Peyer's patch (tissue), 4 donors: ENCODE measurements at regions not wholly inside any gene's neighbourhood (a gene's known extent, or its start where the extent isn't known, plus 50 kb on each side); places are given as distances from the start of the nearest gene placed in this dataset.

ENCODE experiments used
- DNase-seq, 3 donors: peaks; one replicate each; pipeline ENCODE4 v3.0.0-alpha.2; 2017 to 2019
- H3K27ac ChIP-seq, 4 donors: fragments of 200-600 bp; sonication (generic); one replicate each; pipeline ENCODE4 v1.5.1; 2016 to 2019
- H3K27me3 ChIP-seq, 2 donors: fragments of 200-600 bp; sonication (generic); one replicate each; pipeline ENCODE4 v1.5.1; 2019
- H3K36me3 ChIP-seq, 3 donors: fragments of 200-600 bp; sonication (generic); one replicate each; pipeline ENCODE4 v1.5.1; 2016 to 2019
- H3K4me1 ChIP-seq, 4 donors: fragments of 200-600 bp; sonication (generic); one replicate each; pipeline ENCODE4 v1.5.1; 2016 to 2019
- H3K4me3 ChIP-seq, 4 donors: fragments of 200-600 bp; sonication (generic); 1 replicate in 3 of 4; 2 replicates in 1 of 4; pipeline ENCODE4 v1.5.1; 2016 to 2019; ENCODE audit warnings: mild to moderate bottlenecking in 1 of 4
- H3K9me3 ChIP-seq, 4 donors: fragments of 200-600 bp; sonication (generic); one replicate each; pipeline ENCODE4 v1.5.1; 2016 to 2019; ENCODE audit warnings: mild to moderate bottlenecking in 1 of 4
- CTCF ChIP-seq, 6 experiments: fragments of 450-650 bp in 4 of 6; fragments of 200-600 bp in 2 of 6; sonication (generic) in 1 of 6; IDR thresholded peaks; one replicate each; pipeline ENCODE4 v1.5.1; 2017 to 2019; ENCODE audit warnings: antibody characterized with exemption in 6 of 6, mild to moderate bottlenecking in 3 of 6, moderate library complexity in 1 of 6
- POLR2A ChIP-seq, 2 donors: fragments of 450-650 bp; IDR thresholded peaks; one replicate each; pipeline ENCODE4 v1.5.1; 2017; ENCODE audit warnings: antibody characterized with exemption in 2 of 2, mild to moderate bottlenecking in 2 of 2, moderate library complexity in 2 of 2

GRCh38 chr6:951399-952181 lies 258.7 kb upstream of the EXOC2 start:
- no peaks in the 10 kb centered on the region for H3K27me3 ChIP-seq
- H3K27ac ChIP-seq: no peak overlapping the region
- no peak for DNase-seq
- H3K36me3 ChIP-seq: no peaks in the 10 kb centered on the region
- no peak overlapping the region for H3K4me3 ChIP-seq
- no peaks in the 10 kb centered on the region for H3K9me3 ChIP-seq
- TF ChIP-seq POLR2A (IDR thresholded peaks at IDR 0.05): no peak
- TF ChIP-seq CTCF (IDR thresholded peaks at IDR 0.05): no peak
- no peaks in the 10 kb centered on the region for H3K4me1 ChIP-seq

- no peaks in the 10 kb centered on the region for H3K36me3 ChIP-seq
- no peaks in the 10 kb centered on the region for H3K4me1 ChIP-seq
- no peak for DNase-seq
- H3K9me3 ChIP-seq: no peaks in the 10 kb centered on the region
- no peak for TF ChIP-seq CTCF (IDR thresholded peaks at IDR 0.05)
- no peak for TF ChIP-seq POLR2A (IDR thresholded peaks at IDR 0.05)
- no peaks in the 10 kb centered on the region for H3K27me3 ChIP-seq
- no peak overlapping the region for H3K4me3 ChIP-seq
- no peak overlapping the region for H3K27ac ChIP-seq
Observed at GRCh38 chr6:947235-947934, 254.4 kb upstream of the EXOC2 start.

- TF ChIP-seq POLR2A (IDR thresholded peaks at IDR 0.05) (no peak), CTCF (IDR thresholded peaks at IDR 0.05) (no peak)
- Histone ChIP-seq H3K4me3 (no peak overlapping the region), H3K36me3 (no peaks in the 10 kb centered on the region), H3K9me3 (no peaks in the 10 kb centered on the region), H3K27me3 (no peaks in the 10 kb centered on the region), H3K4me1 (no peaks in the 10 kb centered on the region), H3K27ac (no peak overlapping the region)
- no peak for DNase-seq
Observed at GRCh38 chr6:946546-946945, 253.6 kb upstream of the EXOC2 start.

GRCh38 chr6:939526-940252 lies 246.8 kb upstream of the EXOC2 start:
- Histone ChIP-seq H3K27me3 (no peaks in the 10 kb centered on the region), H3K4me1 (no peaks in the 10 kb centered on the region), H3K4me3 (no peak overlapping the region), H3K9me3 (no peaks in the 10 kb centered on the region), H3K27ac (no peak overlapping the region), H3K36me3 (no peaks in the 10 kb centered on the region)
- no peak for TF ChIP-seq POLR2A (IDR thresholded peaks at IDR 0.05)
- DNase-seq: no peak

GRCh38 chr6:938916-939315 lies 246.0 kb upstream of the EXOC2 start:
- H3K27ac ChIP-seq: no peak overlapping the region
- H3K9me3 ChIP-seq: no peaks in the 10 kb centered on the region
- no peaks in the 10 kb centered on the region for H3K4me1 ChIP-seq
- DNase-seq: no peak
- no peak for TF ChIP-seq CTCF (IDR thresholded peaks at IDR 0.05)
- no peak for TF ChIP-seq POLR2A (IDR thresholded peaks at IDR 0.05)
- H3K27me3 ChIP-seq: no peaks in the 10 kb centered on the region
- H3K36me3 ChIP-seq: no peaks in the 10 kb centered on the region
- H3K4me3 ChIP-seq: no peak overlapping the region
